GM20000 (cell line): ENCODE measurements at regions not wholly inside any gene's neighbourhood (a gene's known extent, or its start where the extent isn't known, plus 50 kb on each side); places are given as distances from the start of the nearest gene placed in this dataset.

Experiments used
- DNase-seq: peaks from one replicate; pipeline ENCODE4 v3.0.0; 2012; ENCODE audit warnings: low spot score
- TF ChIP-seq, protein P1 (sequence below): IDR thresholded peaks from 2 replicates; pipeline ENCODE4 v1.5.1; 2012; ENCODE audit warnings: mild to moderate bottlenecking, control low read depth; ENCODE audit errors: extremely low read depth, missing control alignments

- no peak for DNase-seq
- TF ChIP-seq, protein P1, sequence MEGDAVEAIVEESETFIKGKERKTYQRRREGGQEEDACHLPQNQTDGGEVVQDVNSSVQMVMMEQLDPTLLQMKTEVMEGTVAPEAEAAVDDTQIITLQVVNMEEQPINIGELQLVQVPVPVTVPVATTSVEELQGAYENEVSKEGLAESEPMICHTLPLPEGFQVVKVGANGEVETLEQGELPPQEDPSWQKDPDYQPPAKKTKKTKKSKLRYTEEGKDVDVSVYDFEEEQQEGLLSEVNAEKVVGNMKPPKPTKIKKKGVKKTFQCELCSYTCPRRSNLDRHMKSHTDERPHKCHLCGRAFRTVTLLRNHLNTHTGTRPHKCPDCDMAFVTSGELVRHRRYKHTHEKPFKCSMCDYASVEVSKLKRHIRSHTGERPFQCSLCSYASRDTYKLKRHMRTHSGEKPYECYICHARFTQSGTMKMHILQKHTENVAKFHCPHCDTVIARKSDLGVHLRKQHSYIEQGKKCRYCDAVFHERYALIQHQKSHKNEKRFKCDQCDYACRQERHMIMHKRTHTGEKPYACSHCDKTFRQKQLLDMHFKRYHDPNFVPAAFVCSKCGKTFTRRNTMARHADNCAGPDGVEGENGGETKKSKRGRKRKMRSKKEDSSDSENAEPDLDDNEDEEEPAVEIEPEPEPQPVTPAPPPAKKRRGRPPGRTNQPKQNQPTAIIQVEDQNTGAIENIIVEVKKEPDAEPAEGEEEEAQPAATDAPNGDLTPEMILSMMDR: no peak
Measured at GRCh38 chr18:25813110-25813509, 277.3 kb downstream of the SS18 start.

GRCh38 chr18:25810736-25811135 lies 279.7 kb downstream of the SS18 start:
- TF ChIP-seq, protein P1: no peak
- no peak for DNase-seq

GRCh38 chr18:25805939-25806338 lies 284.5 kb downstream of the SS18 start:
- DNase-seq: no peak
- TF ChIP-seq, protein P1: no peak

DNA sequence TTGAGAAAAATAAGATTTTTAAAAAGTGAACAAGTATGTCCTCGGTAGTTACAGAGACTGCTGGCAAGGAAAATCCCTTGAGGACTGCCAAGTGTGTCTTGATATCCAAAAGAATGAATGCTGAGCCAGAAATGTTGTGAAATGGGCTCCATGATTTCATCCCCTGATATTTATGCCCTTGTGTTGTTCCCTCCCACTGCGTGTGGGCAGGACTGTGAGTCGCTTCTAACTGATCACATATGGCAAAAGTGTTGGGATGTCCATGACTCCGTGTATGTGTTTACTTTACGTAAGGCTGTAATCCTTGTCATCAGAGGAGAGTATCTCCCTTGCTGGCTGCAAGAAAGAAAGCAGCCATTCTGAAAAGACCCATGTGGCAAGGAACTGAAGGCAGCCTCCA lies 285.1 kb downstream of the SS18 start:
- DNase-seq: no peak
- TF ChIP-seq, protein P1: no peak

- no peak for DNase-seq
- TF ChIP-seq, protein P1: no peak
Measured at GRCh38 chr18:25799231-25799630, 291.2 kb downstream of the SS18 start.

DNA sequence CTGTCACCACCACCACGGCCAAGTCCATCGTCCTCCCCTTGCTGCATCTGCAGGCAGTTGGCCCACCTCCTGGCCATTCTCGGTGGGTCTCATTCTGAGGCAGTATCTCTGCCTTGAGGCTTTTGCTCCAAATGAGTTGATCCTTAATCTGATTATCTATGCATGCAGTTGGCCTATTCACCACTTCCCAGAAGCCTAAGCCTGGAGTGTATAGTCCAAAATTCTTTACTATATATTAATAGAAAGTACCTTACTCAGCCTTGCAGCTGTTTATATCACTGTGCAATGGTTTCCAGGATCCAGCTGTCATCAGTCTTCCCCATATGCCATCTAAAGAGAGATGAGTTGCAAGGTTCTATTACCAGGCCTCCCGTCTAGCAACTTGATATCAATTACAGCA lies 292.4 kb downstream of the SS18 start:
- TF ChIP-seq, protein P1: no peak
- no peak for DNase-seq

- DNase-seq: no peak
- TF ChIP-seq, protein P1: no peak
Measured at GRCh38 chr18:25795213-25795612, 295.2 kb downstream of the SS18 start.
